Activated CD4-positive, alpha-beta memory T cell treated with anti-CD3 and anti-CD28 coated beads, Interleukin-2, amount 10 ng/mL, durations not matched to agents 7 days and 5 days (primary cell): ENCODE measurements at regions not wholly inside any gene's neighbourhood (a gene's known extent, or its start where the extent isn't known, plus 50 kb on each side); places are given as distances from the start of the nearest gene placed in this dataset.

Experiments
- CTCF ChIA-PET: fragments of 350-600 bp; sonication (Branson Sonifier 250); formaldehyde crosslinking; loops from one replicate; lab custom pipeline; 2021; ENCODE audit warnings: antibody characterized with exemption, inconsistent platforms; lab: Charles Lee
- POLR2A ChIA-PET: fragments of 350-600 bp; sonication (Branson Sonifier 250); formaldehyde crosslinking; loops from one replicate; lab custom pipeline; 2021; ENCODE audit warnings: antibody characterized with exemption; lab: Charles Lee
- DNase-seq: peaks from one replicate; pipeline ENCODE4 v3.0.0-alpha.2; 2020
- H3K27ac Mint-ChIP-seq: one replicate; pipeline ENCODE4 v1.8.0; 2021; ENCODE audit warnings: mild to moderate bottlenecking, mixed read lengths
- H3K27me3 Mint-ChIP-seq: one replicate; pipeline ENCODE4 v1.8.0; 2021; ENCODE audit warnings: mixed read lengths
- H3K36me3 Mint-ChIP-seq: one replicate; pipeline ENCODE4 v1.8.0; 2021; ENCODE audit warnings: low read depth, mixed read lengths
- H3K4me1 Mint-ChIP-seq: one replicate; pipeline ENCODE4 v1.8.0; 2021; ENCODE audit warnings: mixed read lengths
- H3K4me3 Mint-ChIP-seq: one replicate; pipeline ENCODE4 v1.8.0; 2021; ENCODE audit warnings: mild to moderate bottlenecking, mixed read lengths
- H3K9me3 Mint-ChIP-seq: one replicate; pipeline ENCODE4 v1.8.0; 2021; ENCODE audit warnings: mixed read lengths

- Mint-ChIP-seq H3K36me3 (no peaks in the 10 kb centered on the region), H3K27me3 (no peaks in the 10 kb centered on the region), H3K4me1 (no peaks in the 10 kb centered on the region), H3K27ac (no peak overlapping the region), H3K9me3 (no peaks in the 10 kb centered on the region), H3K4me3 (no peak overlapping the region)
- POLR2A ChIA-PET, result no interaction called here
- no peak for DNase-seq
- CTCF ChIA-PET, result no interaction called here
Observed at GRCh38 chr16:55039931-55040330, 109.3 kb downstream of the IRX5 start.

- H3K4me1 Mint-ChIP-seq, result no peaks in the 10 kb centered on the region
- POLR2A ChIA-PET, result no interaction called here
- peak; percentile 13 for DNase-seq
- no peaks in the 10 kb centered on the region for H3K27me3 Mint-ChIP-seq
- CTCF ChIA-PET, result no interaction called here
- no peaks in the 10 kb centered on the region for H3K36me3 Mint-ChIP-seq
- no peak overlapping the region for H3K4me3 Mint-ChIP-seq
- H3K9me3 Mint-ChIP-seq, result no peaks in the 10 kb centered on the region
- no peak overlapping the region for H3K27ac Mint-ChIP-seq
Observed at GRCh38 chr16:55040366-55041086, 109.9 kb downstream of the IRX5 start.

GRCh38 chr16:55041540-55042234 lies 111.0 kb downstream of the IRX5 start:
- Mint-ChIP-seq H3K4me3 (no peak overlapping the region), H3K36me3 (no peaks in the 10 kb centered on the region), H3K9me3 (no peaks in the 10 kb centered on the region), H3K27me3 (no peaks in the 10 kb centered on the region), H3K4me1 (no peaks in the 10 kb centered on the region), H3K27ac (no peak overlapping the region)
- CTCF ChIA-PET, result no interaction called here
- POLR2A ChIA-PET, result no interaction called here
- peak; percentile 2 for DNase-seq

- peak; percentile 8 for DNase-seq
- CTCF ChIA-PET, result no interaction called here
Observed at GRCh38 chr16:55042556-55043432, 112.1 kb downstream of the IRX5 start.

GRCh38 chr16:55043499-55043898 lies 112.8 kb downstream of the IRX5 start:
- Mint-ChIP-seq H3K4me3 (no peak overlapping the region), H3K4me1 (no peaks in the 10 kb centered on the region), H3K36me3 (no peaks in the 10 kb centered on the region), H3K27me3 (no peaks in the 10 kb centered on the region), H3K9me3 (no peaks in the 10 kb centered on the region), H3K27ac (no peak overlapping the region)
- ChIA-PET POLR2A (no interaction called here), CTCF (no interaction called here)
- DNase-seq, result no peak

More at GRCh38 chr16:55042556-55043432, 112.1 kb downstream of the IRX5 start:
- no peaks in the 10 kb centered on the region for H3K9me3 Mint-ChIP-seq
- no peaks in the 10 kb centered on the region for H3K27me3 Mint-ChIP-seq
- H3K27ac Mint-ChIP-seq, result no peak overlapping the region
- H3K4me3 Mint-ChIP-seq, result no peak overlapping the region
- H3K36me3 Mint-ChIP-seq, result no peaks in the 10 kb centered on the region
- H3K4me1 Mint-ChIP-seq, result no peaks in the 10 kb centered on the region
- POLR2A ChIA-PET, result no interaction called here

GRCh38 chr16:55044201-55044975 lies 113.7 kb downstream of the IRX5 start:
- Mint-ChIP-seq H3K4me1 (no peaks in the 10 kb centered on the region), H3K4me3 (no peak overlapping the region), H3K36me3 (no peaks in the 10 kb centered on the region), H3K27me3 (no peaks in the 10 kb centered on the region), H3K9me3 (no peaks in the 10 kb centered on the region), H3K27ac (no peak overlapping the region)
- POLR2A ChIA-PET, result no interaction called here
- DNase-seq, result peak; percentile 2
- CTCF ChIA-PET, result no interaction called here

GRCh38 chr16:55045329-55045728 lies 114.7 kb downstream of the IRX5 start:
- no peaks in the 10 kb centered on the region for H3K4me1 Mint-ChIP-seq
- no peaks in the 10 kb centered on the region for H3K27me3 Mint-ChIP-seq
- no peak overlapping the region for H3K27ac Mint-ChIP-seq
- no peak for DNase-seq
- no peaks in the 10 kb centered on the region for H3K36me3 Mint-ChIP-seq
- CTCF ChIA-PET, result no interaction called here
- POLR2A ChIA-PET, result no interaction called here
- H3K4me3 Mint-ChIP-seq, result no peak overlapping the region
- no peaks in the 10 kb centered on the region for H3K9me3 Mint-ChIP-seq

GRCh38 chr16:55045756-55046460 lies 115.2 kb downstream of the IRX5 start:
- Mint-ChIP-seq H3K27me3 (no peaks in the 10 kb centered on the region), H3K4me1 (no peaks in the 10 kb centered on the region), H3K27ac (no peak overlapping the region), H3K36me3 (no peaks in the 10 kb centered on the region), H3K9me3 (no peaks in the 10 kb centered on the region), H3K4me3 (no peak overlapping the region)
- DNase-seq, result peak; percentile 7
- ChIA-PET POLR2A (no interaction called here), CTCF (no interaction called here)

- H3K9me3 Mint-ChIP-seq, result no peaks in the 10 kb centered on the region
- no peak overlapping the region for H3K27ac Mint-ChIP-seq
- CTCF ChIA-PET, result no interaction called here
- H3K4me3 Mint-ChIP-seq, result no peak overlapping the region
- H3K27me3 Mint-ChIP-seq, result no peaks in the 10 kb centered on the region
- DNase-seq, result peak; percentile 1
- H3K4me1 Mint-ChIP-seq, result no peaks in the 10 kb centered on the region
- POLR2A ChIA-PET, result no interaction called here
- no peaks in the 10 kb centered on the region for H3K36me3 Mint-ChIP-seq
Observed at GRCh38 chr16:55046513-55046912, 115.8 kb downstream of the IRX5 start.

GRCh38 chr16:55046916-55047315 lies 116.3 kb downstream of the IRX5 start:
- Mint-ChIP-seq H3K27ac (no peak overlapping the region), H3K4me1 (no peaks in the 10 kb centered on the region), H3K9me3 (no peaks in the 10 kb centered on the region), H3K36me3 (no peaks in the 10 kb centered on the region), H3K4me3 (no peak overlapping the region), H3K27me3 (no peaks in the 10 kb centered on the region)
- no peak for DNase-seq
- ChIA-PET POLR2A (no interaction called here), CTCF (no interaction called here)

- H3K4me3 Mint-ChIP-seq, result no peak overlapping the region
- H3K27me3 Mint-ChIP-seq, result no peaks in the 10 kb centered on the region
- peak; percentile 1 for DNase-seq
- H3K4me1 Mint-ChIP-seq, result no peaks in the 10 kb centered on the region
- no peaks in the 10 kb centered on the region for H3K36me3 Mint-ChIP-seq
- H3K27ac Mint-ChIP-seq, result no peak overlapping the region
- no peaks in the 10 kb centered on the region for H3K9me3 Mint-ChIP-seq
- POLR2A ChIA-PET, result no interaction called here
- CTCF ChIA-PET, result no interaction called here
Observed at GRCh38 chr16:55047331-55047730, 116.7 kb downstream of the IRX5 start.

- no peak overlapping the region for H3K27ac Mint-ChIP-seq
- no peak overlapping the region for H3K4me3 Mint-ChIP-seq
- H3K36me3 Mint-ChIP-seq, result no peaks in the 10 kb centered on the region
- ChIA-PET CTCF (no interaction called here), POLR2A (no interaction called here)
- no peaks in the 10 kb centered on the region for H3K9me3 Mint-ChIP-seq
- no peak for DNase-seq
- no peaks in the 10 kb centered on the region for H3K4me1 Mint-ChIP-seq
- no peaks in the 10 kb centered on the region for H3K27me3 Mint-ChIP-seq
Observed at GRCh38 chr16:55047903-55048497, 117.3 kb downstream of the IRX5 start.
